IMR-90 (cell line): ENCODE measurements at regions not wholly inside any gene's neighbourhood (a gene's known extent, or its start where the extent isn't known, plus 50 kb on each side); places are given as distances from the start of the nearest gene placed in this dataset.

Experiments used
- ATAC-seq: fragments of 200-7000 bp; cut with Tn5 transposase; 2 replicates; pipeline ENCODE4 v1.9.1; 2020; ENCODE audit warnings: low read depth, mild to moderate bottlenecking, moderate library complexity
- BruUV-seq: library from RNA; stranded (reverse); fragments of 400-500 nt; replicated peaks from 2 replicates; lab custom pipeline; 2021; lab: Mats Ljungman, UMichigan
- CTCF ChIA-PET: fragments of 300-600 bp; formaldehyde crosslinking; extraction: SDS; loops from one replicate; lab custom pipeline; 2021; ENCODE audit warnings: antibody characterized with exemption; lab: Yijun Ruan, JAX
- POLR2A ChIA-PET: fragments of 300-600 bp; sonication (Branson Sonifier 250); formaldehyde crosslinking; loops from one replicate; lab custom pipeline; 2022; ENCODE audit warnings: antibody characterized with exemption; ENCODE audit not compliant: unreplicated experiment; lab: Charles Lee
- DNase-seq: peaks from one replicate; pipeline ENCODE4 v3.0.0; 2013
- H2AFZ ChIP-seq: replicated peaks from 2 replicates; pipeline ENCODE3; 2013; ENCODE audit warnings: low read length, mild to moderate bottlenecking; ENCODE audit not compliant: poor library complexity
- H2AK5ac ChIP-seq: 2 replicates; pipeline ENCODE4 v1.6.1; 2013; ENCODE audit warnings: low read depth, low read length, inconsistent platforms
- H2AK9ac ChIP-seq: replicated peaks from 2 replicates; pipeline ENCODE3; 2013; ENCODE audit warnings: mild to moderate bottlenecking, low read depth, low read length, moderate library complexity; ENCODE audit not compliant: poor library complexity
- H2BK120ac ChIP-seq: 2 replicates; pipeline ENCODE4 v1.6.1; 2013; ENCODE audit warnings: low read depth, low read length, inconsistent platforms
- H2BK15ac ChIP-seq: 3 replicates; pipeline ENCODE4 v1.6.1; 2013; ENCODE audit warnings: low read depth, low read length, inconsistent platforms
- H2BK20ac ChIP-seq: 2 replicates; pipeline ENCODE4 v1.6.1; 2013; ENCODE audit warnings: low read depth, mild to moderate bottlenecking, inconsistent platforms, low read length, moderate library complexity
- H2BK5ac ChIP-seq: 2 replicates; pipeline ENCODE4 v1.6.1; 2013; ENCODE audit warnings: mild to moderate bottlenecking, low read depth, low read length, inconsistent platforms; ENCODE audit not compliant: poor library complexity, severe bottlenecking
- H3K14ac ChIP-seq: replicated peaks from 2 replicates; pipeline ENCODE4 v1.6.1; 2013; ENCODE audit warnings: low read depth, low read length, inconsistent platforms
- H3K18ac ChIP-seq: 2 replicates; pipeline ENCODE4 v1.6.1; 2013; ENCODE audit warnings: low read depth, low read length, control low read depth
- H3K23ac ChIP-seq: 2 replicates; pipeline ENCODE4 v1.6.1; 2013; ENCODE audit warnings: low read depth, low read length, inconsistent platforms
- H3K27ac ChIP-seq: 2 replicates; pipeline ENCODE4 v1.5.1; 2013; ENCODE audit warnings: mild to moderate bottlenecking, control low read depth, low read length; ENCODE audit not compliant: insufficient read depth
- H3K27me3 ChIP-seq: 2 replicates; pipeline ENCODE4 v1.6.1; 2013; ENCODE audit warnings: low read length; ENCODE audit not compliant: control insufficient read depth, insufficient read depth
- H3K36me3 ChIP-seq: 2 replicates; pipeline ENCODE4 v1.6.1; 2013; ENCODE audit warnings: low read length, mixed read lengths; ENCODE audit not compliant: control insufficient read depth, insufficient read depth
- H3K4ac ChIP-seq: 2 replicates; pipeline ENCODE4 v1.6.1; 2013; ENCODE audit warnings: low read depth, low read length, inconsistent platforms
- H3K4me1 ChIP-seq: 2 replicates; pipeline ENCODE4 v1.6.1; 2013; ENCODE audit warnings: low read length, mixed read lengths; ENCODE audit not compliant: control insufficient read depth, insufficient read depth
- H3K4me2 ChIP-seq: 2 replicates; pipeline ENCODE4 v1.6.1; 2013; ENCODE audit warnings: low read depth, mild to moderate bottlenecking, control low read depth, low read length, moderate library complexity
- H3K4me3 ChIP-seq: 2 replicates; pipeline ENCODE4 v1.5.1; 2013; ENCODE audit warnings: low read depth, mild to moderate bottlenecking, control low read depth, low read length, moderate library complexity; ENCODE audit not compliant: insufficient read depth
- H3K56ac ChIP-seq: 2 replicates; pipeline ENCODE4 v1.6.1; 2013; ENCODE audit warnings: low read length, inconsistent platforms; ENCODE audit not compliant: insufficient read depth; ENCODE audit errors: extremely low read depth
- H3K79me1 ChIP-seq, 2 experiments: 2 replicates each; pipeline ENCODE4 v1.6.1; 2013; ENCODE audit warnings: low read length in 2 of 2, inconsistent platforms in 1 of 2, low read depth in 1 of 2
- H3K9ac ChIP-seq: 2 replicates; pipeline ENCODE4 v1.6.1; 2013; ENCODE audit warnings: low read depth, low read length, control low read depth
- H3K9me1 ChIP-seq: 2 replicates; pipeline ENCODE4 v1.6.1; 2013; ENCODE audit warnings: low read length, inconsistent platforms; ENCODE audit not compliant: insufficient read depth
- H3K9me3 ChIP-seq: 2 replicates; pipeline ENCODE4 v1.6.1; 2013; ENCODE audit warnings: low read length; ENCODE audit not compliant: control insufficient read depth, insufficient read depth
- H4K20me1 ChIP-seq: 2 replicates; pipeline ENCODE4 v1.6.1; 2013; ENCODE audit warnings: low read length, inconsistent platforms; ENCODE audit not compliant: insufficient read depth
- H4K5ac ChIP-seq: 2 replicates; pipeline ENCODE4 v1.6.1; 2013; ENCODE audit warnings: mild to moderate bottlenecking, low read depth, low read length, control low read depth
- H4K8ac ChIP-seq, 2 experiments: 2 replicates each; pipeline ENCODE4 v1.6.1; 2013; ENCODE audit warnings: low read depth in 2 of 2, low read length in 2 of 2, control low read depth in 1 of 2, inconsistent platforms in 1 of 2
- H4K91ac ChIP-seq: 2 replicates; pipeline ENCODE4 v1.6.1; 2013; ENCODE audit warnings: low read depth, low read length, inconsistent platforms; ENCODE audit not compliant: insufficient read depth
- CHD1 ChIP-seq: IDR thresholded peaks from 2 replicates; pipeline ENCODE4 v1.6.1; 2012; ENCODE audit warnings: low read depth, low read length, improper control_type of control experiment
- ELK1 ChIP-seq: fragments of 150-350 bp; IDR thresholded peaks from 2 replicates; pipeline ENCODE4 v1.6.1; 2016; ENCODE audit warnings: low read depth, mild to moderate bottlenecking, low read length, moderate library complexity, borderline replicate concordance
- MAZ ChIP-seq: IDR thresholded peaks from 2 replicates; pipeline ENCODE4 v1.6.1; 2012; ENCODE audit warnings: low read depth, mild to moderate bottlenecking, low read length, improper control_type of control experiment, moderate library complexity, borderline replicate concordance
- NFE2L2 ChIP-seq: fragments of 150-350 bp; IDR thresholded peaks from 2 replicates; pipeline ENCODE4 v1.6.1; 2016; ENCODE audit warnings: low read depth, mild to moderate bottlenecking, low read length
- RFX5 ChIP-seq: IDR thresholded peaks from 2 replicates; pipeline ENCODE4 v1.8.0; 2012; ENCODE audit warnings: low read depth, mild to moderate bottlenecking, low read length, moderate library complexity
- USF2 ChIP-seq: fragments of 150-350 bp; IDR thresholded peaks from 2 replicates; pipeline ENCODE4 v1.6.1; 2017; ENCODE audit warnings: mild to moderate bottlenecking, antibody characterized with exemption, low read length, low read depth
- WGBS, 2 experiments: methylation state at CpG; one replicate each; pipeline versions ENCODE4 v1.1.5 to v1.1.7; 2013; ENCODE audit warnings: missing lambda C conversion rate in 2 of 2; ENCODE audit not compliant: insufficient read length in 1 of 2; ENCODE audit errors: extremely low coverage in 2 of 2; 5-methylcytosine and 5-hydroxymethylcytosine counted together
- dilution Hi-C: fragments of 300-500 bp; cut with HindIII; formaldehyde crosslinking; loops from one replicate; pipeline ENCODE4 v1.14.3; 2018; ENCODE audit warnings: low sequenced_read_pairs; ENCODE audit not compliant: unreplicated experiment
- in situ Hi-C: fragments of 300-500 bp; cut with MboI; formaldehyde crosslinking; loops from 3 replicates; pipeline ENCODE4 v1.14.3; 2019; ENCODE audit warnings: low sequenced_read_pairs, inconsistent platforms, mixed read lengths
- intact Hi-C: fragments of 100-400 bp; cut with micrococcal nuclease; formaldehyde crosslinking; loops from 2 replicates; pipeline ENCODE4 v1.10.0; 2022

GRCh38 chr5:167177736-167178135, 1113.7 kb upstream of the WWC1 start:
- Histone ChIP-seq H3K27me3 (no peaks in the 10 kb centered on the region), H3K9me3 (0 out of 2 replicates have a peak, but pooled peaks cover 2% of the 10 kb centered on the region), H3K4me1 (no peaks in the 10 kb centered on the region), H3K79me1 (no peaks in the 10 kb centered on the region), H3K9me1 (no peaks in the 10 kb centered on the region), H2BK5ac (no peak overlapping the region), H3K14ac (no peak overlapping the region), H3K36me3 (no peaks in the 10 kb centered on the region), H3K18ac (no peak overlapping the region), H4K91ac (no peak overlapping the region), H3K56ac (no peak overlapping the region), H2AK5ac (no peak overlapping the region), H3K9ac (no peak overlapping the region), H4K8ac (no peak overlapping the region), H4K5ac (no peak overlapping the region), H3K4me3 (no peak overlapping the region), H3K27ac (no peak overlapping the region), H2BK20ac (no peak overlapping the region), H2AFZ (no peak overlapping the region), H4K20me1 (no peaks in the 10 kb centered on the region), H2AK9ac (no peak overlapping the region), H2BK120ac (no peak overlapping the region), H3K4ac (no peak overlapping the region), H3K4me2 (no peak overlapping the region), H3K23ac (no peak overlapping the region), H2BK15ac (no peak overlapping the region)
- in situ Hi-C loops, result no loop called here
- no peak for DNase-seq
- BruUV-seq, result no TSS peak
- WGBS, 2 experiments, result no CpG with 5 or more reads among the region's 4 CpGs
- ATAC-seq, result no peak
- dilution Hi-C loops, result no loop called here
- TF ChIP-seq RFX5 (no peak), ELK1 (no peak), USF2 (no peak), MAZ (no peak), CHD1 (no peak), NFE2L2 (no peak)
- POLR2A ChIA-PET, result no interaction called here
- CTCF ChIA-PET, result no interaction called here
- intact Hi-C loops, result no loop called here
